ENCODE measurements at regions not wholly inside any gene's neighbourhood (a gene's known extent, or its start where the extent isn't known, plus 50 kb on each side); places are given as distances from the start of the nearest gene placed in this dataset.
A peak's percentile ranks its signal among the peaks of the same experiment; 100 is the strongest.

- DNase-seq: no peak
Measured at GRCh38 chr2:145325485-145325884, 805.6 kb upstream of the ZEB2 start.

GRCh38 chr2:145324748-145325147, 804.8 kb upstream of the ZEB2 start:
- no peak for DNase-seq

- peak; percentile 22 for DNase-seq
Measured at GRCh38 chr2:145323512-145323911, 803.6 kb upstream of the ZEB2 start.

GRCh38 chr2:145321344-145321743, 801.4 kb upstream of the ZEB2 start:
- DNase-seq: no peak

- no peak for DNase-seq
Measured at GRCh38 chr2:145316496-145316895, 796.6 kb upstream of the ZEB2 start.

- no peak for DNase-seq
Measured at GRCh38 chr2:145315053-145315452, 795.1 kb upstream of the ZEB2 start.

GRCh38 chr2:145314119-145314633, 794.3 kb upstream of the ZEB2 start:
- DNase-seq: no peak

GRCh38 chr2:145305889-145306288, 786.0 kb upstream of the ZEB2 start:
- DNase-seq: no peak

GRCh38 chr2:145304501-145304900, 784.6 kb upstream of the ZEB2 start:
- DNase-seq: no peak

GRCh38 chr2:145303536-145303935, 783.6 kb upstream of the ZEB2 start:
- DNase-seq: no peak

- DNase-seq: no peak
Measured at GRCh38 chr2:145302886-145303285, 783.0 kb upstream of the ZEB2 start.

- DNase-seq: no peak
Measured at GRCh38 chr2:145302451-145302850, 782.5 kb upstream of the ZEB2 start.

GRCh38 chr2:145299368-145299767, 779.4 kb upstream of the ZEB2 start:
- no peak for DNase-seq

- DNase-seq: no peak
Measured at GRCh38 chr2:145292166-145292565, 772.2 kb upstream of the ZEB2 start.

- DNase-seq: no peak
Measured at GRCh38 chr2:145290986-145291385, 771.1 kb upstream of the ZEB2 start.

GRCh38 chr2:145289946-145290345, 770.0 kb upstream of the ZEB2 start:
- DNase-seq: no peak

- DNase-seq: no peak
Measured at GRCh38 chr2:145288650-145289496, 769.0 kb upstream of the ZEB2 start.

GRCh38 chr2:145287736-145288135, 767.8 kb upstream of the ZEB2 start:
- DNase-seq: no peak

GRCh38 chr2:145286716-145287275, 766.9 kb upstream of the ZEB2 start:
- DNase-seq: no peak

- DNase-seq: no peak
Measured at GRCh38 chr2:145284551-145284950, 764.6 kb upstream of the ZEB2 start.

GRCh38 chr2:145283131-145283530, 763.2 kb upstream of the ZEB2 start:
- DNase-seq: no peak

GRCh38 chr2:145277922-145278321, 758.0 kb upstream of the ZEB2 start:
- DNase-seq: peak; percentile 43

- peak; percentile 33 for DNase-seq
Measured at GRCh38 chr2:145273840-145274239, 753.9 kb upstream of the ZEB2 start.

- no peak for DNase-seq
Measured at GRCh38 chr2:145268931-145269330, 749.0 kb upstream of the ZEB2 start.

All from fibroblast of skin of right biceps (primary cell).